C4-2B (cell line): ENCODE measurements at regions not wholly inside any gene's neighbourhood (a gene's known extent, or its start where the extent isn't known, plus 50 kb on each side); places are given as distances from the start of the nearest gene placed in this dataset.

Source experiments
- CTCF ChIP-seq: fragments of 450-650 bp; conservative IDR thresholded peaks from 2 replicates; pipeline ENCODE4 v1.5.1; 2017; ENCODE audit warnings: mild to moderate bottlenecking
- ZFX ChIP-seq: fragments of 450-650 bp; IDR thresholded peaks from 2 replicates; pipeline ENCODE4 v1.6.1; 2017

DNA sequence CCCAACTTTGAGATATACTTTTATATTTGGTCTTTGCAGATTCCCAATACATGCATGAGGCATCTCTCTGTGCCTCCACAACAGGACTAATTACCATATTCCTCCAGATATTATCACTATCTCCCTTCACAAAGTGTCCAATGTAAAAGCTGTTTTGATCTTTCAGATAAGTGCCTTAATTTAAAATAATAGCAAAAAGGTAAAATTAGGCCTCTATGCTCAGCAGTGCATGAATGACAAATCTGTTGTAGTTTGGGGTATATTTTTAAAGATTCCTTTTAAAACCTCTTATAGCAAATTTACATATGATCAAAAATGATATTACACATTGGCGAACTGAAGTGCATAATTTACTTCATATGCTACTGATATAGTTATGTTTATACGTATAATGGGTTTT is 369.2 kb upstream of the CCNH start:
- TF ChIP-seq CTCF: no peak
- TF ChIP-seq ZFX: no peak
